K562 (cell line): ENCODE measurements at regions not wholly inside any gene's neighbourhood (a gene's known extent, or its start where the extent isn't known, plus 50 kb on each side); places are given as distances from the start of the nearest gene placed in this dataset.

ENCODE experiments used
- ATAC-seq: fragments of 200-7000 bp; cut with Tn5 transposase; 3 replicates; pipeline ENCODE4 v1.9.1; 2020; ENCODE audit warnings: moderate library complexity
- BruUV-seq: library from RNA; stranded (reverse); fragments of 400-500 nt; replicated peaks from 2 replicates; lab custom pipeline; 2021; lab: Mats Ljungman, UMichigan
- CTCF ChIA-PET: fragments of 300-600 bp; formaldehyde crosslinking; extraction: SDS; loops from one replicate; lab custom pipeline; 2021; ENCODE audit warnings: low intra/inter-chr PET ratio; lab: Yijun Ruan, JAX
- POLR2A ChIA-PET: fragments of 300-600, 350-650 bp; sonication (Branson Sonifier 250); formaldehyde crosslinking; extraction: SDS; loops from one replicate; lab custom pipeline; 2021; ENCODE audit warnings: antibody characterized with exemption, inconsistent platforms; lab: Yijun Ruan, JAX
- DNase-seq, 4 experiments: peaks; one replicate each; pipeline versions ENCODE4 v3.0.0 to v3.0.0-alpha.2; 2011 to 2018; ENCODE audit warnings: low spot score in 3 of 4, mixed read lengths in 3 of 4; ENCODE audit errors: extremely low read depth in 1 of 4
- FAIRE-seq: peaks from 2 replicates; lab custom pipeline; 2011; peaks lifted over from hg19 to GRCh38; lab: Jason Lieb, UNC
- H2AFZ ChIP-seq: 2 replicates; pipeline ENCODE4 v1.6.0; 2011; ENCODE audit warnings: low read depth, low read length, control low read depth, inconsistent platforms
- H3K27ac ChIP-seq: fragments of 200-600 bp; 3 replicates; pipeline ENCODE4 v1.8.0; 2011; ENCODE audit warnings: low read depth, mild to moderate bottlenecking, control low read depth, inconsistent platforms, low read length, moderate library complexity, mixed read lengths; ENCODE audit errors: extremely low read depth
- H3K27me3 ChIP-seq, 2 experiments: fragments of 300-600 bp in 1 of 2; 2 replicates in 1 of 2; 3 replicates in 1 of 2; pipeline versions ENCODE4 v1.6.0 to v1.8.0; 2011; ENCODE audit warnings: inconsistent platforms in 2 of 2, low read length in 2 of 2, mild to moderate bottlenecking in 1 of 2, mixed read lengths in 1 of 2, moderate library complexity in 1 of 2; ENCODE audit not compliant: control insufficient read depth in 2 of 2, insufficient read depth in 2 of 2
- H3K36me3 ChIP-seq: fragments of 300-600 bp; 3 replicates; pipeline ENCODE4 v1.8.0; 2011; ENCODE audit warnings: mild to moderate bottlenecking, low read length, inconsistent platforms; ENCODE audit not compliant: control insufficient read depth, insufficient read depth
- H3K4me1 ChIP-seq, 2 experiments: fragments of 200-600 bp in 1 of 2; replicated peaks in 1 of 2; 2 replicates in 1 of 2; 3 replicates in 1 of 2; pipeline versions ENCODE4 v1.5.1 to v1.8.0; 2011; ENCODE audit warnings: inconsistent platforms in 2 of 2, low read length in 2 of 2, mild to moderate bottlenecking in 1 of 2, mixed read lengths in 1 of 2, moderate library complexity in 1 of 2; ENCODE audit not compliant: control insufficient read depth in 2 of 2, insufficient read depth in 2 of 2
- H3K4me2 ChIP-seq: 2 replicates; pipeline ENCODE4 v1.6.1; 2011; ENCODE audit warnings: low read length, control low read depth, inconsistent platforms, mixed read lengths; ENCODE audit not compliant: insufficient read depth
- H3K4me3 ChIP-seq: fragments of 200-600 bp; sonication (generic), shearing (Covaris generic); 2 replicates; pipeline ENCODE4 v1.5.1; 2016; ENCODE audit warnings: control low read depth, inconsistent platforms
- H3K79me2 ChIP-seq: fragments of 200-600 bp; 3 replicates; pipeline ENCODE4 v1.8.0; 2011; ENCODE audit warnings: low read length, inconsistent platforms; ENCODE audit not compliant: control insufficient read depth, insufficient read depth
- H3K9ac ChIP-seq, 2 experiments: 2 replicates each; pipeline versions ENCODE4 v1.6.0 to v1.6.1; 2011; ENCODE audit warnings: low read depth in 2 of 2, low read length in 2 of 2, control low read depth in 1 of 2, inconsistent platforms in 1 of 2, mild to moderate bottlenecking in 1 of 2, mixed read lengths in 1 of 2; ENCODE audit not compliant: insufficient read depth in 1 of 2
- H3K9me1 ChIP-seq: one replicate; pipeline ENCODE4 v1.6.0; 2011; ENCODE audit warnings: inconsistent platforms, mild to moderate bottlenecking, low read length, moderate library complexity; ENCODE audit not compliant: control insufficient read depth, insufficient read depth
- H3K9me3 ChIP-seq: replicated peaks from 2 replicates; pipeline ENCODE4 v1.5.1; 2011; ENCODE audit warnings: low read depth, low read length, inconsistent platforms; ENCODE audit not compliant: control insufficient read depth, insufficient read depth
- H4K20me1 ChIP-seq: replicated peaks from 2 replicates; pipeline ENCODE4 v1.6.1; 2011; ENCODE audit warnings: low read length, inconsistent platforms, mixed read lengths; ENCODE audit not compliant: control insufficient read depth, insufficient read depth
- ARID2 ChIP-seq: fragments of 450-650 bp; IDR thresholded peaks from 2 replicates; pipeline ENCODE4 v1.6.1; 2017; ENCODE audit warnings: antibody characterized with exemption, mild to moderate bottlenecking
- DPF2 ChIP-seq: fragments of 450-650 bp; IDR thresholded peaks from 2 replicates; pipeline ENCODE4 v1.6.1; 2016
- GABPB2 ChIP-seq: fragments of 250-450 bp; sonication (Bioruptor Pico); conservative IDR thresholded peaks from 2 replicates; pipeline ENCODE4 v1.5.1; 2021; ENCODE audit warnings: mild to moderate bottlenecking
- HMG20B ChIP-seq: fragments of 250-450 bp; sonication (Bioruptor Pico); IDR thresholded peaks from 2 replicates; pipeline ENCODE4 v1.5.0; 2021; ENCODE audit warnings: mild to moderate bottlenecking
- HNRNPH1 ChIP-seq: fragments of 200-400 bp; formaldehyde crosslinking; optimal IDR thresholded peaks from 2 replicates; pipeline ENCODE3; 2017; ENCODE audit warnings: low read depth, mild to moderate bottlenecking, low read length, moderate library complexity
- PTBP1 ChIP-seq: fragments of 200-400 bp; formaldehyde crosslinking; IDR thresholded peaks from 2 replicates; pipeline ENCODE4 v1.6.1; 2017; ENCODE audit warnings: low read depth, low read length
- RBM14 ChIP-seq: fragments of 200-400 bp; formaldehyde crosslinking; IDR thresholded peaks from 2 replicates; pipeline ENCODE4 v1.6.1; 2018; ENCODE audit warnings: low read depth, mild to moderate bottlenecking, low read length, moderate library complexity, borderline replicate concordance; ENCODE audit not compliant: insufficient read depth
- SMARCA4 ChIP-seq: fragments of 450-650 bp; IDR thresholded peaks from 2 replicates; pipeline ENCODE4 v1.6.1; 2016
- SPI1 ChIP-seq: IDR thresholded peaks from 2 replicates; pipeline ENCODE4 v1.6.1; 2011; ENCODE audit warnings: low read depth, low read length, control low read depth, borderline replicate concordance
- ZNF311 ChIP-seq: fragments of 250-450 bp; sonication (Bioruptor Pico); IDR thresholded peaks from 2 replicates; pipeline ENCODE4 v1.4.0; 2020; ENCODE audit warnings: mild to moderate bottlenecking, moderate library complexity
- WGBS: fragments of 100-300 bp; shearing (Covaris generic); methylation state at CpG from one replicate; pipeline ENCODE4 v1.1.6; 2016; ENCODE audit warnings: low coverage, mixed read lengths; ENCODE audit not compliant: insufficient coverage; ENCODE audit errors: missing lambda C conversion rate; 5-methylcytosine and 5-hydroxymethylcytosine counted together
- in situ Hi-C: fragments of 300-500 bp; cut with MboI; formaldehyde crosslinking; loops from 4 replicates; pipeline ENCODE4 v1.15.0; 2018; ENCODE audit warnings: inconsistent platforms, mixed read lengths
- intact Hi-C: fragments of 100-400 bp; cut with micrococcal nuclease; formaldehyde crosslinking; loops from 2 replicates; pipeline ENCODE4 v1.14.2; 2022
- TF ChIP-seq, protein P1 (sequence below): IDR thresholded peaks from 3 replicates; pipeline ENCODE4 v1.6.1; 2011; ENCODE audit warnings: borderline replicate concordance, mild to moderate bottlenecking; ENCODE audit not compliant: insufficient read length, insufficient read depth
- TF ChIP-seq, protein P2 (sequence below): sonication (generic); formaldehyde crosslinking; IDR thresholded peaks from 2 replicates; pipeline ENCODE4 v1.8.1; 2023; ENCODE audit warnings: mild to moderate bottlenecking, missing genetic modification reagents, moderate library complexity

DNA sequence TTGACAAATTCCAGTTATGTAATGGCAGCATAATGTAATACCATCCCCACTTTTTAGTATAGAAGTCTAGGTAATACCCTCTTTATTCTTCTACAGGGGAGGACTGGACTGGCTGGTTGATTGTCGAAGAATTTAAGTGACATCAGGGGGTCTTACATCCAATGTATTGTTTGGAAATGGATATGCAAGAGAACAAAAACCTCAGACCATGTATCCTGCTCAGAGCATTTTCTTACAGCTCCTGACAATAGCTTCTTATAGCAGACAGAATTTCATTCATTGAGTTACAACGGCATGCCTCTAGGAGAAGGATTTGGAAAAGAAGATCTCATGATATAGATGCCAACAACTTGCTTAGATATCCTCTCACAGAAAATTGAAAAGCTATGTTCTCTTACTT is 2032.3 kb downstream of the EFNA5 start:
- Histone ChIP-seq H3K4me2 (no peak overlapping the region), H2AFZ (0 out of 2 replicates have a peak overlapping the region, but pooled peaks have one; percentile 11), H3K9me1 (no peaks in the 10 kb centered on the region), H4K20me1 (no peaks in the 10 kb centered on the region), H3K9ac (no peak overlapping the region), H3K36me3 (no peaks in the 10 kb centered on the region), H3K4me3 (no peak overlapping the region), H3K27ac (no peak overlapping the region), H3K4me1 (peaks cover 0 to 6% of the 10 kb centered on the region in 2 experiments; a peak in 1 of 5 replicates), H3K79me2 (no peaks in the 10 kb centered on the region), H3K9me3 (no peaks in the 10 kb centered on the region), H3K27me3 (no peaks in the 10 kb centered on the region)
- TF ChIP-seq GABPB2 (CRISPR knock-in tag) (no peak), RBM14 (no peak), HMG20B (no peak), ARID2 (no peak), PTBP1 (no peak), SPI1 (no peak), ZNF311 (CRISPR knock-in tag) (no peak), DPF2 (no peak), HNRNPH1 (no peak), SMARCA4 (no peak)
- TF ChIP-seq, protein P1, sequence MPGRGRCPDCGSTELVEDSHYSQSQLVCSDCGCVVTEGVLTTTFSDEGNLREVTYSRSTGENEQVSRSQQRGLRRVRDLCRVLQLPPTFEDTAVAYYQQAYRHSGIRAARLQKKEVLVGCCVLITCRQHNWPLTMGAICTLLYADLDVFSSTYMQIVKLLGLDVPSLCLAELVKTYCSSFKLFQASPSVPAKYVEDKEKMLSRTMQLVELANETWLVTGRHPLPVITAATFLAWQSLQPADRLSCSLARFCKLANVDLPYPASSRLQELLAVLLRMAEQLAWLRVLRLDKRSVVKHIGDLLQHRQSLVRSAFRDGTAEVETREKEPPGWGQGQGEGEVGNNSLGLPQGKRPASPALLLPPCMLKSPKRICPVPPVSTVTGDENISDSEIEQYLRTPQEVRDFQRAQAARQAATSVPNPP: no peak
- TF ChIP-seq, protein P2, sequence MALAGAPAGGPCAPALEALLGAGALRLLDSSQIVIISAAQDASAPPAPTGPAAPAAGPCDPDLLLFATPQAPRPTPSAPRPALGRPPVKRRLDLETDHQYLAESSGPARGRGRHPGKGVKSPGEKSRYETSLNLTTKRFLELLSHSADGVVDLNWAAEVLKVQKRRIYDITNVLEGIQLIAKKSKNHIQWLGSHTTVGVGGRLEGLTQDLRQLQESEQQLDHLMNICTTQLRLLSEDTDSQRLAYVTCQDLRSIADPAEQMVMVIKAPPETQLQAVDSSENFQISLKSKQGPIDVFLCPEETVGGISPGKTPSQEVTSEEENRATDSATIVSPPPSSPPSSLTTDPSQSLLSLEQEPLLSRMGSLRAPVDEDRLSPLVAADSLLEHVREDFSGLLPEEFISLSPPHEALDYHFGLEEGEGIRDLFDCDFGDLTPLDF (CRISPR knock-in tag): no peak
- POLR2A ChIA-PET: no interaction called here
- DNase-seq (no peak), FAIRE-seq (no peak), ATAC-seq (no peak)
- intact Hi-C loops: no loop called here
- WGBS: 29% methylated on average over 2 of the region's 2 CpGs
- in situ Hi-C loops: no loop called here
- CTCF ChIA-PET: no interaction called here
- no TSS peak for BruUV-seq
